HEK293 (cell line): ENCODE measurements at regions not wholly inside any gene's neighbourhood (a gene's known extent, or its start where the extent isn't known, plus 50 kb on each side); places are given as distances from the start of the nearest gene placed in this dataset.

Source experiments
- CTCF ChIP-seq: fragments of 450-650 bp; formaldehyde crosslinking; IDR thresholded peaks from 2 replicates; pipeline ENCODE4 v1.5.1; 2016; ENCODE audit warnings: missing biosample characterization, missing genetic modification characterization
- PRDM10 ChIP-seq: fragments of 450-650 bp; formaldehyde crosslinking; IDR thresholded peaks from 2 replicates; pipeline ENCODE4 v1.5.1; 2016; ENCODE audit warnings: missing biosample characterization, missing genetic modification characterization
- ZBTB21 ChIP-seq: fragments of 450-650 bp; formaldehyde crosslinking; IDR thresholded peaks from 2 replicates; pipeline ENCODE4 v1.5.1; 2017; ENCODE audit warnings: missing biosample characterization, missing genetic modification characterization
- ZNF660 ChIP-seq: fragments of 450-650 bp; IDR thresholded peaks from 2 replicates; pipeline ENCODE4 v1.5.1; 2018; ENCODE audit warnings: missing biosample characterization, mild to moderate bottlenecking, missing genetic modification characterization
- ZNF792 ChIP-seq: fragments of 450-650 bp; formaldehyde crosslinking; IDR thresholded peaks from 2 replicates; pipeline ENCODE4 v1.5.1; 2016; ENCODE audit warnings: missing biosample characterization, missing genetic modification characterization
- ZNF830 ChIP-seq: fragments of 450-650 bp; IDR thresholded peaks from 2 replicates; pipeline ENCODE4 v1.5.0; 2018; ENCODE audit warnings: missing biosample characterization, missing genetic modification characterization, low read depth, mild to moderate bottlenecking, moderate library complexity
- TF ChIP-seq, protein P1 (sequence below): fragments of 450-650 bp; formaldehyde crosslinking; IDR thresholded peaks from 2 replicates; pipeline ENCODE4 v1.5.1; 2016; ENCODE audit warnings: missing biosample characterization, missing genetic modification characterization

- TF ChIP-seq ZBTB21 (tag by site-specific recombination): no peak
- TF ChIP-seq CTCF (tag by site-specific recombination): no peak
- no peak for TF ChIP-seq ZNF792 (tag by site-specific recombination)
- TF ChIP-seq PRDM10: no peak
- no peak for TF ChIP-seq ZNF660
- TF ChIP-seq ZNF830 (tag by site-specific recombination): no peak
- TF ChIP-seq, protein P1, sequence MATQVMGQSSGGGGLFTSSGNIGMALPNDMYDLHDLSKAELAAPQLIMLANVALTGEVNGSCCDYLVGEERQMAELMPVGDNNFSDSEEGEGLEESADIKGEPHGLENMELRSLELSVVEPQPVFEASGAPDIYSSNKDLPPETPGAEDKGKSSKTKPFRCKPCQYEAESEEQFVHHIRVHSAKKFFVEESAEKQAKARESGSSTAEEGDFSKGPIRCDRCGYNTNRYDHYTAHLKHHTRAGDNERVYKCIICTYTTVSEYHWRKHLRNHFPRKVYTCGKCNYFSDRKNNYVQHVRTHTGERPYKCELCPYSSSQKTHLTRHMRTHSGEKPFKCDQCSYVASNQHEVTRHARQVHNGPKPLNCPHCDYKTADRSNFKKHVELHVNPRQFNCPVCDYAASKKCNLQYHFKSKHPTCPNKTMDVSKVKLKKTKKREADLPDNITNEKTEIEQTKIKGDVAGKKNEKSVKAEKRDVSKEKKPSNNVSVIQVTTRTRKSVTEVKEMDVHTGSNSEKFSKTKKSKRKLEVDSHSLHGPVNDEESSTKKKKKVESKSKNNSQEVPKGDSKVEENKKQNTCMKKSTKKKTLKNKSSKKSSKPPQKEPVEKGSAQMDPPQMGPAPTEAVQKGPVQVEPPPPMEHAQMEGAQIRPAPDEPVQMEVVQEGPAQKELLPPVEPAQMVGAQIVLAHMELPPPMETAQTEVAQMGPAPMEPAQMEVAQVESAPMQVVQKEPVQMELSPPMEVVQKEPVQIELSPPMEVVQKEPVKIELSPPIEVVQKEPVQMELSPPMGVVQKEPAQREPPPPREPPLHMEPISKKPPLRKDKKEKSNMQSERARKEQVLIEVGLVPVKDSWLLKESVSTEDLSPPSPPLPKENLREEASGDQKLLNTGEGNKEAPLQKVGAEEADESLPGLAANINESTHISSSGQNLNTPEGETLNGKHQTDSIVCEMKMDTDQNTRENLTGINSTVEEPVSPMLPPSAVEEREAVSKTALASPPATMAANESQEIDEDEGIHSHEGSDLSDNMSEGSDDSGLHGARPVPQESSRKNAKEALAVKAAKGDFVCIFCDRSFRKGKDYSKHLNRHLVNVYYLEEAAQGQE (tag by site-specific recombination): no peak
Measured at GRCh38 chr12:46998811-46999368, 80.5 kb upstream of the PCED1B start.
